ENCODE measurements at regions not wholly inside any gene's neighbourhood (a gene's known extent, or its start where the extent isn't known, plus 50 kb on each side); places are given as distances from the start of the nearest gene placed in this dataset.
"Not testable (repeated sequence)": the region's sequence is repeated elsewhere in the genome, so short reads cannot be mapped to it uniquely, and the experiment has no call there.

- no peaks in the 10 kb centered on the region for H3K27me3 ChIP-seq (ENCODE audit: control insufficient read depth, insufficient read depth)
- H3K27ac ChIP-seq (ENCODE audit: low read length), result no peak overlapping the region
- DNase-seq (peak in 1 of 3 donors; percentile 39), ATAC-seq (no peak)
- no peak overlapping the region for H3K4me3 ChIP-seq (ENCODE audit: low read length)
- intact Hi-C loops (cut with DNase I), result no loop called here
- no peaks in the 10 kb centered on the region for H3K4me1 ChIP-seq (ENCODE audit: control insufficient read depth, insufficient read depth, low read length)
- WGBS, result 72% methylated on average over 32 of the region's 32 CpGs
- no peaks in the 10 kb centered on the region for H3K9me3 ChIP-seq (ENCODE audit: control insufficient read depth, low read length)
Measured at GRCh38 chr7:156039971-156040677, 227.9 kb upstream of the SHH start.

- H3K4me3 ChIP-seq (ENCODE audit: low read length), result no peak overlapping the region
- no peaks in the 10 kb centered on the region for H3K4me1 ChIP-seq (ENCODE audit: control insufficient read depth, insufficient read depth, low read length)
- H3K9me3 ChIP-seq (ENCODE audit: control insufficient read depth, low read length), result no peaks in the 10 kb centered on the region
- intact Hi-C loops (cut with DNase I), result no loop called here
- ATAC-seq (no peak), DNase-seq (no peak)
- WGBS, result 82% methylated on average over 10 of the region's 10 CpGs
- no peak overlapping the region for H3K27ac ChIP-seq (ENCODE audit: low read length)
- H3K27me3 ChIP-seq (ENCODE audit: control insufficient read depth, insufficient read depth), result no peaks in the 10 kb centered on the region
Measured at GRCh38 chr7:156039194-156039593, 226.9 kb upstream of the SHH start.

GRCh38 chr7:156038345-156038744, 226.1 kb upstream of the SHH start:
- intact Hi-C loops (cut with DNase I), result no loop called here
- ATAC-seq (no peak), DNase-seq (no peak)
- Histone ChIP-seq H3K27ac (ENCODE audit: low read length) (no peak overlapping the region), H3K4me3 (ENCODE audit: low read length) (no peak overlapping the region), H3K4me1 (ENCODE audit: control insufficient read depth, insufficient read depth, low read length) (no peaks in the 10 kb centered on the region), H3K27me3 (ENCODE audit: control insufficient read depth, insufficient read depth) (no peaks in the 10 kb centered on the region), H3K9me3 (ENCODE audit: control insufficient read depth, low read length) (no peaks in the 10 kb centered on the region)
- WGBS, result 57% methylated on average over 9 of the region's 9 CpGs

DNA sequence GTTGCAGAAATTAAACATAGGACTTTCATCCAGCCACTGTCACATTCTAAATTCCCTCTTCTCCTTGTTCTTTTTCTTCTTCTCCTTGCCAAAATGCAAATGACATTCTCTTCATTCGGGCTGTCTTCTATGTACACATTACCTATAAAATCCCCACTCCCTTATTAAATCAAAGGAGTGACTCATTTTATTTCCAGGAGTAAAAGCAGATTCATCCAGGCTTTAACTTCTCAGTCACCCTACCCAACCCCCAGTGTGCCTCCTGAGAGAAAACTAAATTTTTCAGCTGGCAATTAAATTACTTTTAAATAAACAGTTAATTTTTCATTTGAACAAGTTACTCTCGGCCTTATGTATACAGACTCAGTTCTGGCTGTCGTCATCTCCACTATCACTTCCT, 223.9 kb upstream of the SHH start:
- no peak for ATAC-seq
- intact Hi-C loops (cut with DNase I), result no loop called here
- H3K27me3 ChIP-seq (ENCODE audit: control insufficient read depth, insufficient read depth), result no peaks in the 10 kb centered on the region
- WGBS, result 37% methylated on average over 3 of the region's 3 CpGs
- no peak overlapping the region for H3K27ac ChIP-seq (ENCODE audit: low read length)
- DNase-seq, result no peak
- H3K9me3 ChIP-seq (ENCODE audit: control insufficient read depth, low read length), result no peaks in the 10 kb centered on the region
- no peak overlapping the region for H3K4me3 ChIP-seq (ENCODE audit: low read length)
- no peaks in the 10 kb centered on the region for H3K4me1 ChIP-seq (ENCODE audit: control insufficient read depth, insufficient read depth, low read length)

DNA sequence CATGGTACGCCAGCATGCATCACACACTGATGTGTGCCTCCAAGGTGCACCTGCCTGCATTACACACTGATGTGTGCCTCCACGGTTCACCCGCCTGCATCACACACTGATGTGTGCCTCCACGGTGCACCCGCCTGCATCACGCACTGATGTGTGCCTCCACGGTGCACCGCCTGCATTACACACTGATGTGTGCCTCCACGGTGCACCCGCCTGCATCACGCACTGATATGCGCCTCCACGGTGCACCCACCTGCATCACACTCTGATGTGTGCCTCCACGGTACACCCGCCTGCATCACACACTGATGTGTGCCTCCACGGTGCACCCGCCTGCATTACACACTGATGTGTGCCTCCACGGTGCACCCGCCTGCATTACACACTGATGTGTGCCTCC, 223.1 kb upstream of the SHH start:
- intact Hi-C loops (cut with DNase I); H3K27me3 ChIP-seq (ENCODE audit: control insufficient read depth, insufficient read depth); H3K4me3 ChIP-seq (ENCODE audit: low read length); ATAC-seq; H3K9me3 ChIP-seq (ENCODE audit: control insufficient read depth, low read length); H3K27ac ChIP-seq (ENCODE audit: low read length); DNase-seq; H3K4me1 ChIP-seq (ENCODE audit: control insufficient read depth, insufficient read depth, low read length): not testable (repeated sequence)
- WGBS, result 91% methylated on average over 19 of the region's 19 CpGs

DNA sequence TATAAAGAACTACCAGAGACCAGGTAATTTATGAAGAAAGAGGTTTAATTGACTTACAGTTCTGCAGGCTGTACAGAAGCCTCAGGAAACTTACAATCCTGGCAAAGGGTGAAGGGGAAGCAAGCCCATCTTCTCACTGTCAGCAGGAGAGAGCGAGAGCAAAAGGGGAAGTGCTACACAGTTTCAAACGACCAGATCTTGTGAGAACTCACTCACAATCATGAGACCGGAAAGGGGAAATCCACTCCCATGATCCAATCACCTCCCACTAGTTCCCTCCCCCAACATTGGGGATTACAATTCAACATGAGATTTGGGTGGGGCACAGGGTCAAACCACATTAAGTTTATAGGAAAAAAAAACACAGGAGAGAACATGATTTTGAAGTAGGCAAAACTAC, 222.1 kb upstream of the SHH start:
- intact Hi-C loops (cut with DNase I), result no loop called here
- DNase-seq (no peak), ATAC-seq (no peak)
- 41% methylated on average over 3 of the region's 3 CpGs for WGBS
- no peak overlapping the region for H3K4me3 ChIP-seq (ENCODE audit: low read length)
- no peaks in the 10 kb centered on the region for H3K9me3 ChIP-seq (ENCODE audit: control insufficient read depth, low read length)
- no peaks in the 10 kb centered on the region for H3K4me1 ChIP-seq (ENCODE audit: control insufficient read depth, insufficient read depth, low read length)
- H3K27ac ChIP-seq (ENCODE audit: low read length), result no peak overlapping the region
- H3K27me3 ChIP-seq (ENCODE audit: control insufficient read depth, insufficient read depth), result no peaks in the 10 kb centered on the region

GRCh38 chr7:156032973-156033372, 220.7 kb upstream of the SHH start:
- no peaks in the 10 kb centered on the region for H3K9me3 ChIP-seq (ENCODE audit: control insufficient read depth, low read length)
- intact Hi-C loops (cut with DNase I), result no loop called here
- H3K4me3 ChIP-seq (ENCODE audit: low read length), result no peak overlapping the region
- ATAC-seq (no peak), DNase-seq (no peak)
- no peaks in the 10 kb centered on the region for H3K27me3 ChIP-seq (ENCODE audit: control insufficient read depth, insufficient read depth)
- no peaks in the 10 kb centered on the region for H3K4me1 ChIP-seq (ENCODE audit: control insufficient read depth, insufficient read depth, low read length)
- no peak overlapping the region for H3K27ac ChIP-seq (ENCODE audit: low read length)

DNA sequence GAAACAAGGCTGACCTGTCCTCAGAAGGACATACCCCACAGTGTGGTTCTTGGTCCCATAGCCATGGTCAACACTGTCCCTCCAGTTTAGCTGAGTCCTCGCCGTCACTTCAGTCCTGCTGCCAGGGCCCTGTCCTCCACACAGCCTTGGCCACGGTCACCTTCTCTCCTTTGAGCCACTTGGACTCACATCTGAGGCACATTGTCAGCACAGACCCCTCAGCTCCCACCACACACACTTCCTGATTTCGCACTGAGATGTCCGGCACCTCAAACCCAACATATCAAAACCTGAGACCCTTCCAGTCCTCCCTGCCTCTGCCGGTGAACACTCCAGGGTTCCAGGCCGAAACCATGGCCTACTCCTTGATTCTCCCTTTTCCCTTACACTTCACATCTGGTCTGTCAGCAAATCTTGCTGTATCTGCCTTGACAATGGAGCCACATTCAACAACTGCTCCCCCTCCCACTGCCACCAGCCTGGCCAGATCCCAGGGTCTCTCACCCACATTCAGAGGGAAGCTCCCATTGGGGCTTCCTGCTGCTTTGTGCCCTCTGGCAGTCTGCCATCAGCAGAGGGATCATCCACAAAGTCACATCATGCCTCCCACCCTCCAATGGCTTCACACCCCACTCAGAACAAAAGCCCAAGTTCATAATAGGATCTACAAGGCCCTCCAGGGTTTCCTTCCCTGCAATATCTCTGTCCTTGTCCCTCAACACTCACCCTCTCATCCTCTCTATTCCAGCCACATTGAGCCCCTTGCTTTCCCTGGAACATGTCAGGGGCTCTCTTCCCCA, 219.6 kb upstream of the SHH start:
- ATAC-seq (no peak), DNase-seq (no peak)
- Histone ChIP-seq H3K27me3 (ENCODE audit: control insufficient read depth, insufficient read depth) (no peaks in the 10 kb centered on the region), H3K27ac (ENCODE audit: low read length) (no peak overlapping the region), H3K4me1 (ENCODE audit: control insufficient read depth, insufficient read depth, low read length) (no peaks in the 10 kb centered on the region), H3K9me3 (ENCODE audit: control insufficient read depth, low read length) (no peaks in the 10 kb centered on the region), H3K4me3 (ENCODE audit: low read length) (no peak overlapping the region)
- 79% methylated on average over 7 of the region's 7 CpGs for WGBS
- intact Hi-C loops (cut with DNase I), result no loop called here

GRCh38 chr7:156029460-156030007, 217.3 kb upstream of the SHH start:
- Histone ChIP-seq H3K27me3 (ENCODE audit: control insufficient read depth, insufficient read depth) (no peaks in the 10 kb centered on the region), H3K4me3 (ENCODE audit: low read length) (no peak overlapping the region), H3K4me1 (ENCODE audit: control insufficient read depth, insufficient read depth, low read length) (no peaks in the 10 kb centered on the region), H3K27ac (ENCODE audit: low read length) (no peak overlapping the region), H3K9me3 (ENCODE audit: control insufficient read depth, low read length) (no peaks in the 10 kb centered on the region)
- 75% methylated on average over 12 of the region's 12 CpGs for WGBS
- intact Hi-C loops (cut with DNase I), result no loop called here
- DNase-seq (no peak), ATAC-seq (no peak)

DNA sequence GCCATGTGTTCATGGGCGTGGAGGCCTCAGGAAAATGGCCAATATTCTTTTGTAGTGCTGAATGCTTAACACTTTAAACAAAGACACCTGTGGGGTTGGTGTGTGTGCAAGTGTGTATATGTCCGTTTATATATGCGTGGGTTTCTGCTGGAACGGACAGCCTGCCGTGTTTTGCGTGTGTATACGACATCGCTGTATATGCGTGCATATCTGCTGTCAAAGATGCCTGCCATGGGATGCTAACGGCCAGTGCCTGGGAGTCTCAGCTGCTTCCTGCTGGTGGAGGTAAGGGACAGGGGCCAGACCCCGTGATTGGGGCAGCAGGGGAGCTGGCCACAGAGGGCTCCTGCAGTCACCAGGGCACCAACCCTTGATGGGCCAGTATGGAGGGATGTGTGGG, 216.3 kb upstream of the SHH start:
- peak in 1 of 3 donors; percentile 27 for DNase-seq
- no peak for ATAC-seq
- Histone ChIP-seq H3K4me1 (ENCODE audit: control insufficient read depth, insufficient read depth, low read length) (no peaks in the 10 kb centered on the region), H3K27ac (ENCODE audit: low read length) (no peak overlapping the region), H3K27me3 (ENCODE audit: control insufficient read depth, insufficient read depth) (no peaks in the 10 kb centered on the region), H3K4me3 (ENCODE audit: low read length) (no peak overlapping the region), H3K9me3 (ENCODE audit: control insufficient read depth, low read length) (no peaks in the 10 kb centered on the region)
- intact Hi-C loops (cut with DNase I), result no loop called here
- WGBS, result 80% methylated on average over 11 of the region's 11 CpGs

DNA sequence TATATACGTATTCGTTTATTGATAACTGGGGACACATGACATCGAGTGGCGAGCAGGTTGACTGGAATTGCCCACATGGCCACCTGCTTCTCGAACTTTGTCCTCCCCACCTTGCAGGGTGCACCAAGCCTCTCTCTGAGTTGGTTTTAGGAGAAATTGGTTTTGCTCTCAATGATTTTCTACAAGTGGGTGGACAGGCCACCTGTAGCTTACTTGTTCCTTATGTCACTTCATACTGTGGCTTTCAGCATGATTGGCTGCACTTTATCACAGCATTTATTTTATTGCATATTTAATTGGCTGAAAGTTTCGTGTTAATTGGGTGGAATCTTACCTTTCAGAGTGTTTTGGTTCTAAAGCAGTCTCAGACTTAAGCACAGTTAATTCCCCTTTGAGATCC, 215.6 kb upstream of the SHH start:
- intact Hi-C loops (cut with DNase I), result no loop called here
- Histone ChIP-seq H3K4me3 (ENCODE audit: low read length) (no peak overlapping the region), H3K9me3 (ENCODE audit: control insufficient read depth, low read length) (no peaks in the 10 kb centered on the region), H3K4me1 (ENCODE audit: control insufficient read depth, insufficient read depth, low read length) (no peaks in the 10 kb centered on the region), H3K27ac (ENCODE audit: low read length) (no peak overlapping the region), H3K27me3 (ENCODE audit: control insufficient read depth, insufficient read depth) (no peaks in the 10 kb centered on the region)
- WGBS, result 76% methylated on average over 6 of the region's 6 CpGs
- no peak for DNase-seq
- ATAC-seq, result no peak
